ENCODE measurements at regions not wholly inside any gene's neighbourhood (a gene's known extent, or its start where the extent isn't known, plus 50 kb on each side); places are given as distances from the start of the nearest gene placed in this dataset.

DNA sequence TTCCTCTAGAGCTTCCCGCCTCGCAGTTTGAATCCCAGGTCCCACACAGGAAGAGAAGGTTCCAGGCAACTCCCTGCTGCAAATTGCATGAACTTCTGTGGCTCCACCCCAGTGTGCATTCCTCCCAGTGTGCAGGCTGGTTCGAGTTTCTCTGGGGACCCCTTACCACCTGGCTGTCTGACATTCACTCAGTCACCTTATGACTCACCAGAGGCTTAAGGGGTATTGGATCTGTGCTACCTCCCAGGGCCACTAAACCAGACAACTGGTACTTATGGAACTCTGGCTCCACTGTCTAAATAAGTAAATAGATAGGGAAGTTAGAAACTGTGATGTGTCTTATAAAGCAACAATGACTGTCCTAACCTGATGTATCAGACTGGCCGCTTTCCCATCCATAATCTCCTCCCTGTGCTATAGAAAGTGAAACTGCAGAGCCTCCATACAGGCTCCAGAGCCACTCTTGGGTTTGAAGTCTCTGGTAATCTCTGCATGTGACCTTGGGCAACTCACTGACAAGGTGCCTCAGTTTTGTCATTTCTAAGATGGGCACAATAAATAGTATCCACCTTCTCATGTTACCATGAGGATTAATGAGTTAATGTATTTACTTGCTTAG is 720.6 kb downstream of the SEMA5A start:
- no peaks in the 10 kb centered on the region for H3K27me3 Mint-ChIP-seq (ENCODE audit: insufficient read depth, unreplicated experiment)
- TF ChIP-seq, protein P1, sequence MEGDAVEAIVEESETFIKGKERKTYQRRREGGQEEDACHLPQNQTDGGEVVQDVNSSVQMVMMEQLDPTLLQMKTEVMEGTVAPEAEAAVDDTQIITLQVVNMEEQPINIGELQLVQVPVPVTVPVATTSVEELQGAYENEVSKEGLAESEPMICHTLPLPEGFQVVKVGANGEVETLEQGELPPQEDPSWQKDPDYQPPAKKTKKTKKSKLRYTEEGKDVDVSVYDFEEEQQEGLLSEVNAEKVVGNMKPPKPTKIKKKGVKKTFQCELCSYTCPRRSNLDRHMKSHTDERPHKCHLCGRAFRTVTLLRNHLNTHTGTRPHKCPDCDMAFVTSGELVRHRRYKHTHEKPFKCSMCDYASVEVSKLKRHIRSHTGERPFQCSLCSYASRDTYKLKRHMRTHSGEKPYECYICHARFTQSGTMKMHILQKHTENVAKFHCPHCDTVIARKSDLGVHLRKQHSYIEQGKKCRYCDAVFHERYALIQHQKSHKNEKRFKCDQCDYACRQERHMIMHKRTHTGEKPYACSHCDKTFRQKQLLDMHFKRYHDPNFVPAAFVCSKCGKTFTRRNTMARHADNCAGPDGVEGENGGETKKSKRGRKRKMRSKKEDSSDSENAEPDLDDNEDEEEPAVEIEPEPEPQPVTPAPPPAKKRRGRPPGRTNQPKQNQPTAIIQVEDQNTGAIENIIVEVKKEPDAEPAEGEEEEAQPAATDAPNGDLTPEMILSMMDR (IDR thresholded peaks at IDR 0.05; ENCODE audit: insufficient read depth in 1 of 2, low read depth in 1 of 2, low read length in 1 of 2, severe bottlenecking in 1 of 2, unreplicated experiment in 1 of 2), result no peak
- H3K4me1 Mint-ChIP-seq (ENCODE audit: low read depth, unreplicated experiment), result no peaks in the 10 kb centered on the region
- no TSS peak for BruUV-seq (replicated peaks)
- no peaks in the 10 kb centered on the region for H3K36me3 Mint-ChIP-seq (ENCODE audit: insufficient read depth, unreplicated experiment)
- intact Hi-C loops (cut with micrococcal nuclease; ENCODE audit: unreplicated experiment), result no loop called here
- no peaks in the 10 kb centered on the region for H3K4me1 ChIP-seq
- H3K9me3 Mint-ChIP-seq (ENCODE audit: unreplicated experiment), result peaks cover 10% of the 10 kb centered on the region
- H3K4me3 ChIP-seq (ENCODE audit: low read depth, low read length), result no peak overlapping the region
- ChIA-PET CTCF (no interaction called here), POLR2A (no interaction called here)
- no peaks in the 10 kb centered on the region for H3K9me3 ChIP-seq
- no peaks in the 10 kb centered on the region for H3K36me3 ChIP-seq (ENCODE audit: control insufficient read depth, insufficient read depth, low read length)
- H3K27ac Mint-ChIP-seq (ENCODE audit: unreplicated experiment), result no peak overlapping the region
- no peak for DNase-seq
- no peak overlapping the region for H3K4me3 Mint-ChIP-seq (ENCODE audit: unreplicated experiment)
- no peaks in the 10 kb centered on the region for H3K27me3 ChIP-seq (replicated peaks; ENCODE audit: control insufficient read depth, insufficient read depth, low read length)

- Histone ChIP-seq H3K4me1 (no peaks in the 10 kb centered on the region), H3K9me3 (peaks cover 2% of the 10 kb centered on the region; the same call in 1 of the 2 replicates), H3K36me3 (ENCODE audit: control insufficient read depth, insufficient read depth, low read length) (no peaks in the 10 kb centered on the region), H3K4me3 (ENCODE audit: low read depth, low read length) (no peak overlapping the region), H3K27me3 (replicated peaks; ENCODE audit: control insufficient read depth, insufficient read depth, low read length) (no peaks in the 10 kb centered on the region)
- POLR2A ChIA-PET, result no interaction called here
- Mint-ChIP-seq H3K9me3 (ENCODE audit: unreplicated experiment) (peaks cover 2% of the 10 kb centered on the region), H3K27me3 (ENCODE audit: insufficient read depth, unreplicated experiment) (no peaks in the 10 kb centered on the region), H3K36me3 (ENCODE audit: insufficient read depth, unreplicated experiment) (no peaks in the 10 kb centered on the region), H3K4me3 (ENCODE audit: unreplicated experiment) (no peak overlapping the region), H3K4me1 (ENCODE audit: low read depth, unreplicated experiment) (no peaks in the 10 kb centered on the region), H3K27ac (ENCODE audit: unreplicated experiment) (no peak overlapping the region)
- CTCF ChIA-PET, result no interaction called here
- no TSS peak for BruUV-seq (replicated peaks)
- TF ChIP-seq, protein P1 (IDR thresholded peaks at IDR 0.05; ENCODE audit: insufficient read depth in 1 of 2, low read depth in 1 of 2, low read length in 1 of 2, severe bottlenecking in 1 of 2, unreplicated experiment in 1 of 2), result no peak
- intact Hi-C loops (cut with micrococcal nuclease; ENCODE audit: unreplicated experiment), result no loop called here
- DNase-seq, result no peak
Measured at GRCh38 chr5:8826508-8826907, 719.4 kb downstream of the SEMA5A start.

- no TSS peak for BruUV-seq (replicated peaks)
- no peaks in the 10 kb centered on the region for H3K27me3 ChIP-seq (replicated peaks; ENCODE audit: control insufficient read depth, insufficient read depth, low read length)
- no peaks in the 10 kb centered on the region for H3K4me1 ChIP-seq
- H3K36me3 ChIP-seq (ENCODE audit: control insufficient read depth, insufficient read depth, low read length), result no peaks in the 10 kb centered on the region
- H3K36me3 Mint-ChIP-seq (ENCODE audit: insufficient read depth, unreplicated experiment), result no peaks in the 10 kb centered on the region
- H3K4me3 Mint-ChIP-seq (ENCODE audit: unreplicated experiment), result no peak overlapping the region
- TF ChIP-seq, protein P1 (IDR thresholded peaks at IDR 0.05; ENCODE audit: insufficient read depth in 1 of 2, low read depth in 1 of 2, low read length in 1 of 2, severe bottlenecking in 1 of 2, unreplicated experiment in 1 of 2), result no peak
- no peak overlapping the region for H3K27ac Mint-ChIP-seq (ENCODE audit: unreplicated experiment)
- H3K4me1 Mint-ChIP-seq (ENCODE audit: low read depth, unreplicated experiment), result no peaks in the 10 kb centered on the region
- no peaks in the 10 kb centered on the region for H3K27me3 Mint-ChIP-seq (ENCODE audit: insufficient read depth, unreplicated experiment)
- DNase-seq, result no peak
- no peak overlapping the region for H3K4me3 ChIP-seq (ENCODE audit: low read depth, low read length)
- ChIA-PET CTCF (no interaction called here), POLR2A (no interaction called here)
- intact Hi-C loops (cut with micrococcal nuclease; ENCODE audit: unreplicated experiment), result no loop called here
- no peaks in the 10 kb centered on the region for H3K9me3 Mint-ChIP-seq (ENCODE audit: unreplicated experiment)
- H3K9me3 ChIP-seq, result peaks cover 8% of the 10 kb centered on the region; the same call in 1 of the 2 replicates
Measured at GRCh38 chr5:8827696-8828095, 718.2 kb downstream of the SEMA5A start.

Measured in Caco-2 (cell line).